ENCODE measurements at regions not wholly inside any gene's neighbourhood (a gene's known extent, or its start where the extent isn't known, plus 50 kb on each side); places are given as distances from the start of the nearest gene placed in this dataset.
"Not testable (repeated sequence)": the region's sequence is repeated elsewhere in the genome, so short reads cannot be mapped to it uniquely, and the experiment has no call there.

DNA sequence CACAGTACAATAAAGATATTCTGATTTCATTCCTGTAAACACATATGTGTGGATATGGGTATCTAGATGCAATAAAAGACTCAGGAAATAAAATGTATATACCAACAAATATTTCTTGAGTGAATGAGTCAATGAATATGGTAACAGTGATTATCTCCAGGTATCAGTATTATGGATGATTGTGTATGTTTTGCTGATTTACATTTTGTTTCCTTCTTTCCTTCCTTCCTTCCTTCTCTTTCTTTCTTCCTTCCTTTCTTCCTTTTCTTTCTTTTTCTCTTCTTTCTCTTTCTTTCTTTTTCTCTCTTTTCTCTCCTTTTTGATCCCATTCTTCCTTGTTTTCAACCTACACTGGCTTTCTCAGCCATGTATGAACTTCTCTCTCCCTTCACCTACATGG lies 85.3 kb upstream of the DLX6 start:
- intact Hi-C loops (cut with DNase I): no loop called here

DNA sequence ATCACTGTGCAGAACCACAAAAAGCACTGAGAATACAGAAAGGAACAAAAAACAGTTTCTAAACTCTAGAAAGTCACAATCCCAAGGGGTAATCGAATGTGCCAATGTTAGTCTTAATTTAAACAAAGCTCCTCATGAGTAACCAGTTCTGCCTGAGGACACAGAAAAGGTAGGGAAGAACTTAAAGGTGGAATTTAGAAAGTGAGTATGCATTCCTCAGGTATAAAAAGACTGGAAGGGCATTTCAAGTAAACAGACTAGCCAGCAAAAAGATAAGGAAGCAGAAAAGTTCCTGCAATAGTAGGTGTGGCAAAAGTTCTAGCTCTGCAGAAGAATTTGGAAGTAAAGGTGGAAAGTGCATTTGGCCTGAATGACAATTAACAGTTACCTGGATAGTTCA lies 84.6 kb upstream of the DLX6 start:
- Histone ChIP-seq H3K36me3 (no peaks in the 10 kb centered on the region), H3K4me1 (no peaks in the 10 kb centered on the region), H3K27me3 (ENCODE audit: low read depth) (no peaks in the 10 kb centered on the region), H3K9me3 (no peaks in the 10 kb centered on the region), H3K4me3 (no peak overlapping the region), H3K27ac (no peak overlapping the region)
- intact Hi-C loops (cut with DNase I): no loop called here
- no peak for DNase-seq
- TF ChIP-seq, protein P1, sequence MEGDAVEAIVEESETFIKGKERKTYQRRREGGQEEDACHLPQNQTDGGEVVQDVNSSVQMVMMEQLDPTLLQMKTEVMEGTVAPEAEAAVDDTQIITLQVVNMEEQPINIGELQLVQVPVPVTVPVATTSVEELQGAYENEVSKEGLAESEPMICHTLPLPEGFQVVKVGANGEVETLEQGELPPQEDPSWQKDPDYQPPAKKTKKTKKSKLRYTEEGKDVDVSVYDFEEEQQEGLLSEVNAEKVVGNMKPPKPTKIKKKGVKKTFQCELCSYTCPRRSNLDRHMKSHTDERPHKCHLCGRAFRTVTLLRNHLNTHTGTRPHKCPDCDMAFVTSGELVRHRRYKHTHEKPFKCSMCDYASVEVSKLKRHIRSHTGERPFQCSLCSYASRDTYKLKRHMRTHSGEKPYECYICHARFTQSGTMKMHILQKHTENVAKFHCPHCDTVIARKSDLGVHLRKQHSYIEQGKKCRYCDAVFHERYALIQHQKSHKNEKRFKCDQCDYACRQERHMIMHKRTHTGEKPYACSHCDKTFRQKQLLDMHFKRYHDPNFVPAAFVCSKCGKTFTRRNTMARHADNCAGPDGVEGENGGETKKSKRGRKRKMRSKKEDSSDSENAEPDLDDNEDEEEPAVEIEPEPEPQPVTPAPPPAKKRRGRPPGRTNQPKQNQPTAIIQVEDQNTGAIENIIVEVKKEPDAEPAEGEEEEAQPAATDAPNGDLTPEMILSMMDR (IDR thresholded peaks at IDR 0.05): no peak
- no peak for ATAC-seq

More for the DNA sequence above, 85.3 kb upstream of the DLX6 start:
- Histone ChIP-seq H3K36me3 (no peaks in the 10 kb centered on the region), H3K4me1 (no peaks in the 10 kb centered on the region), H3K27me3 (ENCODE audit: low read depth) (no peaks in the 10 kb centered on the region), H3K9me3 (no peaks in the 10 kb centered on the region), H3K4me3 (no peak overlapping the region), H3K27ac (no peak overlapping the region)
- ATAC-seq (no peak), DNase-seq (no peak)
- TF ChIP-seq, protein P1 (IDR thresholded peaks at IDR 0.05): no peak

DNA sequence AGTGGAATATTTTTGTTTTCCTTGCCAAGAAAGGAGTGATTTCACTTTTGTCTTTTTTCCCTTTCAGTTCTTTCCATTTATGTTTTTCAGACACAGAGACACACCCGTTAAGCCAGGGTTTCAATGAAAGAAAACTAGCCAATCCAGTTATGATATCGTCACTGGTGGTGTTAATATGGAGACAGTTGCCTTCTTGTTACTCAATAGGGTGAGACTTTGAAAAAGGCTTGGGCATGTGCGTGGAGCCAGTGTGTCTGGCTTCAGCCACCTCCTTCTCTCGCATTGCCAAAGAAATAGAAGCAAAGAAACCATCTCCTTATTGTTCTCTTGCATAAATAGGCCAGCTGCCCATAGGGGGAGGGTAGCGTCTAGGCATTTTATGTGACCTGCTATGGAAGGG lies 84.1 kb upstream of the DLX6 start:
- DNase-seq (no peak), ATAC-seq (no peak)
- no peak overlapping the region for H3K4me3 ChIP-seq
- TF ChIP-seq, protein P1 (IDR thresholded peaks at IDR 0.05): no peak
- H3K9me3 ChIP-seq: no peaks in the 10 kb centered on the region
- intact Hi-C loops (cut with DNase I): no loop called here
- no peaks in the 10 kb centered on the region for H3K4me1 ChIP-seq
- no peaks in the 10 kb centered on the region for H3K27me3 ChIP-seq (ENCODE audit: low read depth)
- no peak overlapping the region for H3K27ac ChIP-seq
- H3K36me3 ChIP-seq: no peaks in the 10 kb centered on the region

DNA sequence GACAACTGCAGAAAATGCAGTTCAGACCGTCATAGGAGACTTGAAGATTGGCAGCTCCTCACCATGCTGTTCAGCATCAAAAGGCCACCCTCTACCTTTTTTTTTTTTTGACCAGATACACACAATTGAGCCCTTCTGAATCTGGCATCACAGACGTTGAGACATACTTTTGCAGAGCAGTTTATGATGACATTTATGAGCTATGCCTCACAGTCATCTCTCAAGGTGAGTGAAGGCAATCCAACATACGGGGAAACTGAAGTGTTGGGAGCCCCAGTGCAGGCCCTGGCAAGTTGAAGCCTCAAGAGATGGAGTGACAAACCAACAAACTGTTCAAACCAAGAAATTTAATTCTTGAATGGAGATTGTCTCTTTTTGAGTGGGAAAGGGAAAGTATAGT lies 83.6 kb upstream of the DLX6 start:
- no peak for DNase-seq
- Histone ChIP-seq H3K4me3 (no peak overlapping the region), H3K27me3 (ENCODE audit: low read depth) (no peaks in the 10 kb centered on the region), H3K27ac (no peak overlapping the region), H3K4me1 (no peaks in the 10 kb centered on the region), H3K36me3 (no peaks in the 10 kb centered on the region), H3K9me3 (no peaks in the 10 kb centered on the region)
- ATAC-seq: no peak
- intact Hi-C loops (cut with DNase I): no loop called here
- TF ChIP-seq, protein P1 (IDR thresholded peaks at IDR 0.05): no peak

DNA sequence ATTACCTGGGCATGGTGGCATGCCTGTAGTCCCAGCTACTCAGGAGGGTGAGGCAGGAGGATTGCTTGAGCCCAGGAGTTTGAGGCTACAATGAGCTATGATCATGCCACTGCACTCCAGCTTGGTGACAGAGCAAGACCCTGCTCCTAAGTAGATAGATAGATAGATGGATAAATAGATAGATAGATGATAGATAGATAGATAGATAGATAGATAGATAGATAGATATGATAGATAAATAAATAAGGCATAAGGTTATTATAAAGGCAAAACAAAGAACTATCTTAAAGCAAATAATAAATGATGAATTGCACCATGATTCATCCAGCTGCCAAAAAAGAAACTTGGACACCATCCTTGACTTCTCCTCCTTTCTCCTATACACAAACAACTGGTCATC lies 82.0 kb upstream of the DLX6 start:
- ATAC-seq; H3K27ac ChIP-seq; H3K36me3 ChIP-seq; intact Hi-C loops (cut with DNase I); H3K27me3 ChIP-seq (ENCODE audit: low read depth); H3K4me1 ChIP-seq; DNase-seq; H3K4me3 ChIP-seq; H3K9me3 ChIP-seq: not testable (repeated sequence)

DNA sequence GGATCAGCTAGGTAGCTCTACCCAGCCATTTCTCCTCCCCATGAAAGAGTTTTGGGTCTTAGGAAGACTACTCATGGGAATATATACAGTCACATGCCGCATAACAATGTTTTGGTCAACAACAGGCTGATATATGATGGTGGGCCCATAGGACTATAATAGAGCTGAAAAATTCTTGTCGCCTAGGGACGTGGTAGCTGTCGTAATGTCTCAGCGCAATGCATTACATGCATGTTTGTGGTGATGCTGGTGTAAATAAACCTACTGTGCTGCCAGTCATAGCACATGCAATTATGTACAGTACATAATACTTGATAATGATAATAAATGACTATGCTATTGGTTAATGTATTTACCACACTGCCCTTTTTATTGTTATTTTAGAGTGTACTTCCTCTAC lies 78.2 kb upstream of the DLX6 start:
- ATAC-seq (no peak), DNase-seq (no peak)
- H3K4me3 ChIP-seq: no peak overlapping the region
- no peak overlapping the region for H3K27ac ChIP-seq
- H3K27me3 ChIP-seq (ENCODE audit: low read depth): no peaks in the 10 kb centered on the region
- no peaks in the 10 kb centered on the region for H3K36me3 ChIP-seq
- H3K4me1 ChIP-seq: no peaks in the 10 kb centered on the region
- no peaks in the 10 kb centered on the region for H3K9me3 ChIP-seq
- TF ChIP-seq, protein P1 (IDR thresholded peaks at IDR 0.05): no peak
- intact Hi-C loops (cut with DNase I): no loop called here
